ENCODE measurements at regions not wholly inside any gene's neighbourhood (a gene's known extent, or its start where the extent isn't known, plus 50 kb on each side); places are given as distances from the start of the nearest gene placed in this dataset.

DNA sequence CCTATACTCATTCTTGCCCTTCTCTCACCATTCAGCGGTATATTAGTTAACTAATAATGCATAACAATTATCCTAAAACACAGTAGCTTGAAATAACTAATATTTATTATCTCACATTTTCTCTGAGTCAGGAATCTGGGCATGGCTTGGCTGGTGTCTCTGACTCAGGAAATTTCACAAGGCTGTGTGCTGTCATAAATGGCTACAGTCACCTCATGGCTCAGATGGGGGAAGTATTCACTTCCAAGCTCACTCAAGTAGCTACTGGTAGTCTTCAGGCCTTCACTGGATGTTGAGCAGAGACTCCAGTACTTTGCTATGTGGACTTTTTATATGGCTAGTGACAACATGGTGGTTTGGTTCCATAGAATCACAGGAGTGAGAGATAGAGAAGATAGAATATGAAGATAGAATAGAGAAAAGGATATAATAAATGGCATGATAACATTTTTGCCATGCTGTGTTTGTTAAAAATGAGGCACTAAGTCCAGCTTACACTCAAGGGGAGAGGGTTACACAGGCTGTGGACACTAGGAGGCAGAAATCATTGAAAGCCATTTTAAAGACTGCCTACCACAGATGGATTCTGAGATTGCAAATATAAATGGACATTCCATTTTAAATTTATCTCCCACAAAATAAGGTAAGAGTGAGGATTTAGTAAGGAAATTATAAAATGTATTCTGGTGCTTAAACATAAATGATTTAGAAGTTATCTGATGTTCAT, 997.8 kb upstream of the CHORDC1 start:
- no peak for TF ChIP-seq EZH2phosphoT487 (IDR thresholded peaks at IDR 0.05; ENCODE audit: borderline replicate concordance, low read length)
- TF ChIP-seq, protein P1, sequence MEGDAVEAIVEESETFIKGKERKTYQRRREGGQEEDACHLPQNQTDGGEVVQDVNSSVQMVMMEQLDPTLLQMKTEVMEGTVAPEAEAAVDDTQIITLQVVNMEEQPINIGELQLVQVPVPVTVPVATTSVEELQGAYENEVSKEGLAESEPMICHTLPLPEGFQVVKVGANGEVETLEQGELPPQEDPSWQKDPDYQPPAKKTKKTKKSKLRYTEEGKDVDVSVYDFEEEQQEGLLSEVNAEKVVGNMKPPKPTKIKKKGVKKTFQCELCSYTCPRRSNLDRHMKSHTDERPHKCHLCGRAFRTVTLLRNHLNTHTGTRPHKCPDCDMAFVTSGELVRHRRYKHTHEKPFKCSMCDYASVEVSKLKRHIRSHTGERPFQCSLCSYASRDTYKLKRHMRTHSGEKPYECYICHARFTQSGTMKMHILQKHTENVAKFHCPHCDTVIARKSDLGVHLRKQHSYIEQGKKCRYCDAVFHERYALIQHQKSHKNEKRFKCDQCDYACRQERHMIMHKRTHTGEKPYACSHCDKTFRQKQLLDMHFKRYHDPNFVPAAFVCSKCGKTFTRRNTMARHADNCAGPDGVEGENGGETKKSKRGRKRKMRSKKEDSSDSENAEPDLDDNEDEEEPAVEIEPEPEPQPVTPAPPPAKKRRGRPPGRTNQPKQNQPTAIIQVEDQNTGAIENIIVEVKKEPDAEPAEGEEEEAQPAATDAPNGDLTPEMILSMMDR (IDR thresholded peaks at IDR 0.05; ENCODE audit: low read depth, low read length, poor library complexity, severe bottlenecking): no peak

All from DOHH2 (cell line).